ENCODE measurements at regions not wholly inside any gene's neighbourhood (a gene's known extent, or its start where the extent isn't known, plus 50 kb on each side); places are given as distances from the start of the nearest gene placed in this dataset.

- ChIA-PET CTCF (no interaction called here), POLR2A (no interaction called here)
- no peak overlapping the region for H3K27ac ChIP-seq (ENCODE audit: low read depth, low read length)
- no peak for DNase-seq (ENCODE audit: low read depth, low spot score)
- H3K4me3 ChIP-seq (ENCODE audit: low read depth, low read length): no peak overlapping the region
- 0 out of 2 replicates have a peak, but pooled peaks cover 3% of the 10 kb centered on the region for H3K9me3 ChIP-seq (ENCODE audit: control insufficient read depth, insufficient read depth, low read length)
- TF ChIP-seq CTCF (IDR thresholded peaks at IDR 0.05; ENCODE audit: low read depth, low read length): no peak
- no peaks in the 10 kb centered on the region for H3K27me3 ChIP-seq (ENCODE audit: control insufficient read depth, insufficient read depth, low read length)
Observed at GRCh38 chr2:52308156-52308555, 1276.2 kb upstream of the NRXN1 start.

- ChIA-PET POLR2A (no interaction called here), CTCF (no interaction called here)
- Histone ChIP-seq H3K9me3 (ENCODE audit: control insufficient read depth, insufficient read depth, low read length) (no peaks in the 10 kb centered on the region), H3K4me3 (ENCODE audit: low read depth, low read length) (no peak overlapping the region), H3K27me3 (ENCODE audit: control insufficient read depth, insufficient read depth, low read length) (no peaks in the 10 kb centered on the region), H3K27ac (ENCODE audit: low read depth, low read length) (no peak overlapping the region)
- TF ChIP-seq CTCF (IDR thresholded peaks at IDR 0.05; ENCODE audit: low read depth, low read length): no peak
- no peak for DNase-seq (ENCODE audit: low read depth, low spot score)
Observed at GRCh38 chr2:52294628-52295027, 1262.7 kb upstream of the NRXN1 start.

GRCh38 chr2:52292801-52293200 is 1260.9 kb upstream of the NRXN1 start:
- DNase-seq (ENCODE audit: low read depth, low spot score): no peak
- ChIA-PET CTCF (no interaction called here), POLR2A (no interaction called here)
- Histone ChIP-seq H3K27me3 (ENCODE audit: control insufficient read depth, insufficient read depth, low read length) (no peaks in the 10 kb centered on the region), H3K4me3 (ENCODE audit: low read depth, low read length) (no peak overlapping the region), H3K9me3 (ENCODE audit: control insufficient read depth, insufficient read depth, low read length) (no peaks in the 10 kb centered on the region), H3K27ac (ENCODE audit: low read depth, low read length) (no peak overlapping the region)
- no peak for TF ChIP-seq CTCF (IDR thresholded peaks at IDR 0.05; ENCODE audit: low read depth, low read length)

- Histone ChIP-seq H3K27ac (ENCODE audit: low read depth, low read length) (no peak overlapping the region), H3K4me3 (ENCODE audit: low read depth, low read length) (no peak overlapping the region), H3K9me3 (ENCODE audit: control insufficient read depth, insufficient read depth, low read length) (no peaks in the 10 kb centered on the region; the same call in 1 of the 2 replicates), H3K27me3 (ENCODE audit: control insufficient read depth, insufficient read depth, low read length) (no peaks in the 10 kb centered on the region)
- POLR2A ChIA-PET: no interaction called here
- TF ChIP-seq CTCF (IDR thresholded peaks at IDR 0.05; ENCODE audit: low read depth, low read length): no peak
- CTCF ChIA-PET: no interaction called here
- DNase-seq (ENCODE audit: low read depth, low spot score): no peak
Observed at GRCh38 chr2:52289741-52290140, 1257.8 kb upstream of the NRXN1 start.

- ChIA-PET POLR2A (no interaction called here), CTCF (no interaction called here)
- Histone ChIP-seq H3K4me3 (ENCODE audit: low read depth, low read length) (no peak overlapping the region), H3K9me3 (ENCODE audit: control insufficient read depth, insufficient read depth, low read length) (no peaks in the 10 kb centered on the region; the same call in 1 of the 2 replicates), H3K27ac (ENCODE audit: low read depth, low read length) (no peak overlapping the region), H3K27me3 (ENCODE audit: control insufficient read depth, insufficient read depth, low read length) (no peaks in the 10 kb centered on the region)
- DNase-seq (ENCODE audit: low read depth, low spot score): no peak
- TF ChIP-seq CTCF (IDR thresholded peaks at IDR 0.05; ENCODE audit: low read depth, low read length): no peak
Observed at GRCh38 chr2:52288596-52288995, 1256.7 kb upstream of the NRXN1 start.

Measured in AG04450 (cell line).